GM18867 (cell line): ENCODE measurements at regions not wholly inside any gene's neighbourhood (a gene's known extent, or its start where the extent isn't known, plus 50 kb on each side); places are given as distances from the start of the nearest gene placed in this dataset.
"Not testable (repeated sequence)": the region's sequence is repeated elsewhere in the genome, so short reads cannot be mapped to it uniquely, and the experiment has no call there.

ENCODE experiments used
- ATAC-seq: cut with Tn5 transposase; IDR thresholded peaks from one replicate; pipeline ENCODE4 v1.9.1; 2021; ENCODE audit warnings: mild to moderate bottlenecking, moderate library complexity; ENCODE audit not compliant: unreplicated experiment

DNA sequence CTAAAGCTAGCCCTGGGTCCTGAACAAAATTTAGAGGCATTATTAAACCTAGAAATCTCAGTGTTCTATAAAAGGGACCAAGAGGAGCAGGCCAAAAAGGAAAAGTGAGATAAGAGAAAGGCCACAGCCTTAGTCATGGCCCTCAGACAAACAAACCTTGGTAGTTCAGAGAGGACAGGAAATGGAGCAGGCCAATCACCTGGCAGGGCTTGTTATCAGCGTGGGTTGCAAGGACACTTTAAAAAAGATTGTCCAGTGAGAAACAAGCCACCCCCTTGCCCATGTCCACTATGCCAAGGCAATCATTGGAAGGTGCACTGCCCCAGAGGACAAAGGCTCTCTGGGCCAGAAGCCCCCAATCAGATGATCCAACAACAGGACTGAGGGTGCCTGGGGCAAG lies 213.3 kb upstream of the CXADR start:
- not testable (repeated sequence) for ATAC-seq

DNA sequence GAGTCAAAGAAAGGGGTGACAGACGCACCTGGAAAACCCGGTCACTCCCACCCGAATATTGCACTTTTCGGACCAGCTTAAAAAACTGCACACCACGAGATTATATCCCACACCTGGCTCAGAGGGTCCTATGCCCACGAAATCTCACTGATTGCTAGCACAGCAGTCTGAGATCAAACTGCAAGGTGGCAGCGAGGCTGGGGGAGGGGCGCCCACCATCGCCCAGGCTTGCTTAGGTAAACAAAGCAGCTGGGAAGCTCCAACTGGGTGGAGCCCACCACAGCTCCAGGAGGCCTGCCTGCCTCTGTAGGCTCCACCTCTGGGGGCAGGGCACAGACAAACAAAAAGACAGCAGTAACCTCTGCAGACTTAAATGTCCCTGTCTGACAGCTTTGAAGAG lies 185.1 kb upstream of the CXADR start:
- not testable (repeated sequence) for ATAC-seq

DNA sequence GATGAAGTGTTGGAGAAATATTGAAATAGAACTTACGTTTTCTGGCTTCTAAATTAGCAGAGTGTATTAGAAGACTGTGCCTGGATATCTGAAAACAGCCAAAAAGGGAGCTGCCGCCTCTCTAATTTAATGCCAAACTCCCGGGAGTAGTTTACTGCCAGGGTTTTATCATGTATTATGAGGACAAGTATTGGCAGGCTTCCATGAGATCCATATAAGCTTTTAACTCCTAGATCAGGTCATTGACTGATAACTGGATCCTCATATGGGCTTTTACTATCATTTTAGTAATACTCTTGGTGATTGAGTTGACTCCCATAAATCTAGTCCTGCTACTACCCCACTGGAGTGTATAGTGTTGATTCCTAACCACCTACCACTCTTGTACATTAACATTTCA lies 178.4 kb upstream of the CXADR start:
- no peak for ATAC-seq

DNA sequence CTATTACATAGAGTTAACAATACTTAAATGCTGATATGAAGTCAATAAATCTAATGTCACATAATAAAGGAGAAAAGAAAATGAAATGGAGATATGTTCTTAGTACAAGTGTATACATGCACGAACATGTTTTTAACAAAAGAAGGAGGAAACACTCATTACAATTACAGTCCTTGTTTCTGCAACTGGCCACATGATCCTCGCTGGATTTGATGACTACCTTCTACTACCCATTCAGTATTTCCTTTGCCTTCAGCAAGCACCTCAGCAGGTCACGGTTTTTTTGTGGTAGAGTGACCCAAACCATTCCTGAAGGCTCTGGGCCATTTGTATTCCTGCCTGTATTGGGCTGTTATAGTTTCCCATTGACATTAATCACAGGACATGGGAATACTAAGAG lies 172.8 kb upstream of the CXADR start:
- no peak for ATAC-seq

DNA sequence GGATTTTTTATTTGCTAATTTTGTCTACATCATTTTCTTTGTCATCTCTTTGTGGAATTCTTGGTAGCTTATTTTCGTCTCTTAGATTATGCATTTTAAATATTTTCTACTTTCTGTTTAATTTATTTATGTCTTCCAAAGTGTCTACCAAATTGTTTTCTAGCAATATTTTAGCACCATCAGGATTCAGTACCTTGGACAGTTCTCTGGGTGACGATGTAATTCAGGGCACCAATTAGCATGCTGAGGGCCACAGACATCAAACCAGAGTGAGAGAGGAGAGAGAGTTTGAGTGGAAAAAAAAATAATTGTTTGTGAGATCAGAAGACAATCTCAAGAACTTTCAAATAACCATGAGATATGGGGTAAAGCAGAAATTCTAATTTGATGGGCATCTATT lies 169.8 kb upstream of the CXADR start:
- no peak for ATAC-seq

DNA sequence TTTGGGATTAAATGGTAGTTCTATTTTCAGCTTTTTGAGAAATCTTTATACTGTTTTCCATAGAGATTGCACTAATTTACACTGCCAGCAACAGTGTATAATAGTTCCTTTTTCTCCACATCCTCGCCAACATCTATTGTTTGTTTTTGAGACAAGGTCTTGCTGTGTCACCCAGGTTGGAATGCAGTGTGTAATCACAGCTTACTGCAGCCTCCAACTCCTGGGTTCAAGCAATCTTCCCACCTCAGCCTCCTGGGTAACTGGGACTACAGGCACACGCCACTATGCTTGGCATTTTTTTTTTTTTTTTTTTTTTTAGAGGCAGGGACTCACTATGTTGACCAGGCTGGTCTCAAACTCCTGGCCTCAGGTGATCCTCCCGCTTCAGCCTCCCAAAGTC lies 164.5 kb upstream of the CXADR start:
- ATAC-seq: no peak

DNA sequence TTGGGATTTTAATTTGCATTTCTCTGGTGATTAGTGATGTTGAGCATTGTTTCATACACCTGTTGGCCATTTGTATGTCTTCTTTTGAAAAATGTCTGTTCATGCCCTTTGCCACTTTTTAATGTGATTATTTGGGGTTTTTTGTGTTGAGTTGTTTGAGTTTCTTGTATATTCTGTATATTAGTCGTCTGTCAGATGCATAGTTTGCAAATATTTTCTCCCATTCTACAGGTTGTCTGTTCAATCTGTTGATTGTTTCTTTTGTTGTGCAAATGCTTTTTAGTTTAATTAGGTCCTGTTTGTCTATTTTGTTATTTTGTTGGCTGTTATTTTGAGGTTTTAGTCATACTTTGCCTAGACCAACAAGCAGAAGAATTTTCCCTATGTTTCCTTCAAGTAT lies 164.0 kb upstream of the CXADR start:
- no peak for ATAC-seq

DNA sequence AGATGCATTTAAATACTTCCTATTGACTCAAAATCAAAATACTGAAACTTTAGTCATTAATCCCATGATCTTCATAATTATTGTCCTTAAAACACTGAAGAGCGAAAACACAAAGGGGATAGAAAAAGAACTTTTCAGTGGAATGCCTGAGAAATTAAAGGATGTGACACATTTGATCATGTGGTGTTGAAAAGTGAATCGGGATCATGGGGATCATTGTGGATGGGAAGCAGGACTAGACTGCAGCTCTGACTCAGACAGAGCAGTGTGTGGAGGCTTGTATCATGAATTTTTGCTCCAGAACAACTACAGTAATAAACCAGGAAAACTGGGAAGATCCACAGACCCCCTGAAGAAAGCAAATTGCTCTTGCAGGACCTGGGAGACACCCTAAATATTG lies 161.1 kb upstream of the CXADR start:
- no peak for ATAC-seq

DNA sequence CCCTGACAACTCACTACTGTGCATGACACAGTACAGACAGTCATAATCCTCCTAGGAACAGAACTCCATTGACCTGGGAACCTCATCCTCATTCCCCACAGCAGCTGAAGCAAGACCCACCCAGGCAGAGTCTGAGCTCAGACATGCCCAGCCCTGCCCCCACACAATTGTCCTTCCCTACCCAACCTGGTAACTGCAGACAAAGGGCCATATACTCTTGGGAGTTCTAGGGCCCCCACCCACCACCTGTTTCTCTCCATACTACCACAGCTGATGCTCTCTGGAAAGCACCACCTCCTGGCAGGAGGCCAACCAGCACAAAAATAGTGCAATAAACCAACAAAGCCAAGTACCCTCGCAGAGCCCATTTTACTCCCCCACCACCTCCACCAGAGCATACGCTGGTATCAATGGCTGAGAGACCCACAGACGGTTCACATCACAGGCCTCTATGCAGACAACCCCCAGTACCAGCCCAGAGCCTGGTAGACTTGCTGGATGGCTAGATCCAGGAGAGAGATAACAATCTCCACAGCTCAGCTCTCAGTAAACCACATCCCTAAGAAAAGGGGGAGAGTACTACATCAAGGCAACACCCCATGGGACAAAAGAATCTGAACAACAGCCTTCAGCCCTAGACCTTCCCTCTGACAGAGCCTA lies 159.7 kb upstream of the CXADR start:
- ATAC-seq: no peak

DNA sequence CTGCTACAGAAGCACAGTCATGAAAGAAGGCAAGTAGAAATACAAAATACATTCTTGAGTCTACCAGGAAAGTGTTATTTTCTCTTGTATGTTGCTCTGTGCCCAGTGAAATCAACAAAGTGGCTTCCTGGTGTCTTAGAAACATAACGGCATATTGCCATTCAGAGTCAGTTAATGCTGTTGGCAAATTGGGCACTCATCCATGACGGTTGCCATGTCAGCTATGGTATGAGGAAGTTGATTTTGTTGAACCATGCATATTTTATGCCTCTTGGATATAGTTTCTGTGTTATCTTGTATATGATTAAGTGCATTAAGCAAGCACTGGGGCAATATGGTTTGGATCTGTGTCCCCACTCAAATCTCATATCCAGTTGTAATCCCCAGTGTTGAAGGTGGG lies 153.1 kb upstream of the CXADR start:
- ATAC-seq: no peak

DNA sequence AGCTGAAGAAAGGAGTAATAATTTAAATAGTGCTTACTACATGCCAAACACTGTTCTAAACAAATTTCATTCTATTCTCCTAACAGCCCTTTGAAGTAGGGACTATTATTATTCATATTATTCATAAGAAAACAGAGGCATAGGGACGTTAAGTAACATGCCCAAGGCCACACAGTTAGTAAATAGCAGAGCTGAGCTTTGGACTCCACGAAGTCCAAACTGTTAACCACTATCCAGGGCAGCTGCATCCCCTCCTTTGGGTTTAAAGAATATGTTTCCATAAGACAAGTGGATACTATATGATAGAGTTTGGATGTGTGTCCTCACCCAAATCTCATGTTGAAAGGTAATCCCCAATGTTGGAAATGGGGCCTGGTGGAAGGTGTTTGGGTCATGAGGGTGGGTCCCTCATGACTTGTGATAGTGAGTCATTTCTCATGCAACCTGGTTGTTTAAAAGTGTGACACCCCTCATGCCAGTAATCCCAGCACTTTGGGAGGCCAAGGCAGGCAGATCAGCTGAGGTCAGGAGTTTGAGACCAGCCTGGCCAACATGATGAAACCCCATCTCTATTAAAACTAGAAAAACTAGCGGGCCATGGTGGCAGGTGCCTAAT lies 144.0 kb upstream of the CXADR start:
- no peak for ATAC-seq

DNA sequence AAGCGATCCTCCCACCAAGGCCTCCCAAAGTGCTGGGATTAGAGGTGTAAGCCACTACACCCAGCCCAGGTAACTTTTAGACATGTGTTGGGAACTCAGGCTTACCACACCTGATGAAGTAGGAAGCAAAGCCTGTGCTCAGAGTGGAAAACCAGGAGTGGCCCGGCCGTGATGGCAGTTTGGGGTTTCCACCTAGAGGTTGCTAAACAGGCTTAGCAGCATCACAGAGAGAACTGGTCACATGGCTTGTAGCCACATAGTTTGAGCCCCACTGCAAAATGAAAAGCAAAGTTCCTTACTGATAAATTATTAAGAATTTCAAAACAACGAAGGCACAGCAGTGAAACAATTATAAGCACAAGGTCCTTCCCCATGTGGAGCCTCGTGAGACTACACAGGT lies 142.6 kb upstream of the CXADR start:
- no peak for ATAC-seq

DNA sequence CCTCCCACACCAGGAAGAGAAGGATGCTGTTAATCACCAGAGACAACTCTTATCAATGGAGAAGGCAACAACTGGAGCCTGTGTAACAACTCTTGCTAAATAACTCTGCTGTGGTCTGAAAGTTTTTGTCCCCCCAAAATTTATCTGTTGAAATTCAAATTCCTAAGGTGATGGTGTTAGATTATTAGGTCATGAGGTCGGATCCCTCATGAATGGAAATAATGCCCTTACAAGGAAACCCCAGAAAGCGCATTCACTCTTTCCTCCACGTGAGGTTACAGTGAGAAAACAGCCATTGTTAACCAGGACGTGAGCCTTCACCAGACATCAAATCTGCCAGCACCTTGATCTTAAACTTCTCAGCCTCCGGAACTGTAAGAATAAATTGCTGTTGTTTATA lies 141.9 kb upstream of the CXADR start:
- no peak for ATAC-seq

DNA sequence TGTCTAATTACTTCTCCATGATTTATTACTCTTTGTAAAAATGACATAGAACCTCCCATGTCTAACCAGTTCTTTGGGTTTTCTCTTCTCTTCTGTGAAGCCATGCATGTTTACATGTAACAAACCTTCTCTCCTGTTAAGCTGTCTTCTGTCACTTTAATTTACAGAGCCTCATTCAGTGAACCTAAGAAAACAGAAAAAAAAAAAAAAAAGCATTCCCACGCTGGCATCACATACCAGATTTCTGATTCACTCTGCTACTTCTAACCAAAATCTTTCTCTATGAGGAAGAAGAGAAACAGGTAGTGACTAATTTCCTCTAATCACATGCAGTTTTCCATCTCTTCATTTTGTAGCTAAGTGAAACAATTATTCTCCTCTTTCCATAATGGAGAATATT lies 141.4 kb upstream of the CXADR start:
- no peak for ATAC-seq

DNA sequence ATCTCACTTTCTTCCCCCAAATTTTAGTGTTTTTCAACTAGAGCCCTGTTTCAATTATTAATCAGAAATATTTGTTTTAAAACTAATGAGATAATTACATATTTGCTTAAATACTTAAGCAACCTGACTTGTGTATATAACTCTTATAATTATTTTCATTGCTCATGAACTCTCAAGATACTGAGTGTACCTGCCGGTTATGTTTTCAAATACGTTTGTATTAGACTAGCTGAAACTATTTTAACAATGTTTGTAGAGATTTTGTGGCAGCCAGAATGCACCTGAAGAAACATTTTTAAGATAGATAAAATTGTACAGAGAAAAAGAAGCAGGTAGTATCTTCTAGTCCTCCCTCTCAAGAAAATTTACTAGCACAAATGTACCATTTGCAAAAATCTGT lies 140.6 kb upstream of the CXADR start:
- no peak for ATAC-seq

DNA sequence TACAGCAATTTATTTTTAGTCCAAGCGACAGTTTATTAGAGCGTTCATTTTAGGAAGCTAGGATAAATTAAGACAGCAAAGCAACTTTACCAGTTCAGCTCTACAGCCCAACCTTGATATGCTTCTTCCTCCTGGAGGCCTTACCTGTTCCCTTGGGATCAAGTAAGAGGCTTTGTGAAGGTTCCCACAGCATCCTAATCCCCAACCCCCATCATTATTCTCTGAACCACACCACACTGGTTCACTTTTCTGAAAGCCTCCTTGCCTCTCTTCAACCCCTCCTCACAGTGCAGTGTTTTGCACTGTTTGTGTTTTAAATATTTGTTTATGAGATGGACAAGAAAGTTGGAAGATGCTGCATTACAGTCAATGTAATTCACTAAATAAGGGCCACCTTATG lies 126.3 kb upstream of the CXADR start:
- ATAC-seq: no peak

DNA sequence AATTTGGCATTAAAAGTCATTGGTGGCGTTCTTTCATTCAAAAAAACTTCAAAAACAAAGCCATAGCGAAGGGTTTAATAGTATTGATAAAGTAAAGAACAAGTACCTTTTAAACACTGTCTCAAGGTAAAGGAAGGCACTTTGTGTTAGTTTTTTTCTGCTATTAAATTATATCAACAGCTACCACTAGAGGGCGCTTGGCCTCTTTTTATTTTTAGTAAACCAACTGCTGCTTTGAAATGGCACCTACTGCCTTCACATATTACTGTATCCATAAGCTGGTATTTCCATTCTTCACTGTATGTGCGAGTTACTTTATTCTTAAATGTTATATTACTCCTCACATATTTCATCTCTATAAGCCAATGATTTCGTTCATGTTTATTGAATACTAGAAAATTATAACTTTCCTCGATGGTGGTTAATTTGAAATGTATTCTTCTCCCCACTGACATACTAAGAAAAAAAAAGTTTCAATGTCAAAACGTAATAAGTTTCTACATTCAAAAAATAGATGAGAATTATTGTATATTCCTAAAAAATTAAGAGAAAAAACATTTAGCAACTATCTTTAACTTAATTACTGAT lies 125.7 kb upstream of the CXADR start:
- ATAC-seq: peak; percentile 73

DNA sequence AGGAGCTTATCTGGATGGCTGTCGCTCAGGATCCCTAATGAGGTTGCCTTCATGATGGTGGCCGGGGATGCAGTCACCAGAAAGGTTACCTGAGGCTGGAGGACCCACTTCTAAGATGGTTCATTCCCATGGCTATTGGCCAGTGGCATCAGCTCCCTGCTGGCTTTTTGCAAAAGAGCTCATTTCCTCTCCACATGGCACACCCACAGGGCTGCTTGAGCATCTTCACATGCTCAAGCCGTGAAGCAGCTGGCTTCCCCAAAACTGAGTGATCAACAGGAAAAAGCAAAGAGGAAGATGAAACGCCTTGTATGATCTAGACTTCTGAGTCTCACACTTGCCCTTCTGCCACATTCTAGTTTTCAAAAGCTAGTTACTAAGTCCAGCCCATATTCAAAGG lies 124.6 kb upstream of the CXADR start:
- no peak for ATAC-seq

DNA sequence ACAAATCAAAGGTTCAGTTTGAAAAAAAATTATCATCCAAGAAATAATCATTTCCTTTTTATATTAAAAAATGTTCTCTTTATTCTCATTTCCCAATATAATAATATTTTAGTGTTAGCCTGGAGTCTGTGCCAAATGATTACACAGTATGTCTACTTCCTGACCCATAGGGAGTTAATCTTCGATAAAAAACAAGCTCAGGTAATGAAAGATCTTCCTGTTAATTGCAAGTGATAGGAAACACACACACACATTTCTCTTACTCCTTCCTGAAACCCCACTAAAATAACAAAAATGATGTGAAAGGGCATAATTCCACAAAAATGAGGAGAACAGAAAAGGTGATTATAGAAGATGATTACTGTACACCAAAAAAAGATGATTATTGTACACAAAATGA lies 123.5 kb upstream of the CXADR start:
- ATAC-seq: no peak

DNA sequence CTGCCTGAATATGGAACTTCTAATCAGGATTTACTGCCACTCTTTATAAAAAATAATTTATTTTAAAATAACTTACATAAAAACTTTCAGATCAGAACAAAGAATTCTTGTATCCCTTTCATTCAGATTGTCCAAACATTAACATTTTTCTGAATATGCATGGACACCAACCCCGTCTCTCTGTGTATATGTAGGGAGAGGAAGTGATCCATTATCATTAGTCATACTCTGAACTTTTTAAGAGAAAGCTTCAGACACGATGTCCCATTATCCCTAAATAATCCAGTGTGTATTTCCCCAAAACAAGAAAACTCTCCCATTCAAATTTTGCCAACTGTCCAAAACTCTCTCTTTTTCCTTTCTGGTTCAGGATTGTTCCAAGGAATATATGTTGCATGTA lies 122.3 kb upstream of the CXADR start:
- ATAC-seq: no peak

DNA sequence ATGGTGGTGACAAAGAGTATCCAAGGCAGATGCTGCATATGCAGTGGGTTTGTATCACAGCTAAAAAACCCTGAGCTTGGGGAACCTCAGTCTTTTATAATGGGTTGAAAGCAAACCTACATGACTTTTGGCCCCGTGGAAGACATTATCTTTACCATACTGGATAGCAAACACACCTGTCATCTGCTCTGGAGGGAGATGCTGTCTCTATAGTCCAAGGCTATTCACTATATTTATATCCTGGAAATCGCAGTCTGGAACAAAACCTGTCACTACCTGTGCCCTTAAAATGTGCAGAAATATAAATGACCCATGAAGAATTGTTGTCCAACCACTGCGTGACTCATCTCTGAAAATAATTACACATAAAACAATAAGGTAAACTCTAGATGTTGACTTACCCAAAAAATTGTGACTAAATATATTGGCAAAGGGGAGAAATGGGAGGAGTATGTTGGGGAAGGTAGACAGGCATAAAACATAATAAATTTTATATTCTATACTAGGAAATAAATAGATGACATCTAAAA lies 121.0 kb upstream of the CXADR start:
- ATAC-seq: no peak

DNA sequence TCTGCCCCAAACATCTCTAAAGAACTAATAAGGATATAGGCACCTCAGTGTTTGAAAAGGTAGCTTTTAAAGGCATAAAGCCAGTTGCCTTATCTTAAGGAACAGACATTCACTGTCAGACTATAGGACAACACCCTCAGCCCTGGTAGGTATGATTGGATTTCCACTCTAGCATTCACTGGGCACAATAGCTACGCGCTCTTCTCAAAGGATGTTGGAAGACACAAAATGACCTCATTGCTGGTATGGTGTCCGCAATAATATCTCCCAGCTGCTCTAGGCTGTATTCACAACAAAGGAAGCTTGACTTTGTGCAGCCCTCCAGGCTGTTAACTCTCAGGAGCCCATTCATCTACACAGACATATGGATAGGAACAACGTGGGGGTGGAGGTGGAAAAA lies 119.4 kb upstream of the CXADR start:
- ATAC-seq: no peak

DNA sequence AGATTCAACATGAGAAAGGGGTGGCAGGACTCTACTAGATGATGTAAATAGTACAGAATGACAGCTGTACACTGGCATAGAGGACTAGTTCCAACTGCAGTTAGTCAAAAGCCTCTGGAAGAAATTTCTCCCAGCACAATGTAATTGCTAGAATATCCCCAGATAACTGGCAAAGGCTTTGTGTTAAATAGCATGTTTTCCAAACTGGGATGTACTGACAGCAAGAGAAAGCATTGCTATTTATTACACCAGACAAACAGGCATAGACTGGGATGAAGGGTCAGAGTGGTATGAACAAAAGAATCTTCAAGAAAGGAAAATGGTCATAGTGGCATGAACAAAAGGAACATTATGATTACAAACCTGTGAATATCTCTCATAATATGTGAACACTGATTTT lies 115.9 kb upstream of the CXADR start:
- no peak for ATAC-seq
